ENCODE measurements at regions not wholly inside any gene's neighbourhood (a gene's known extent, or its start where the extent isn't known, plus 50 kb on each side); places are given as distances from the start of the nearest gene placed in this dataset.

GRCh38 chr4:66108898-66109297 is 438.6 kb upstream of the EPHA5 start (continued):
- TF ChIP-seq ZHX2 (IDR thresholded peaks at IDR 0.05; ENCODE audit: low read depth) (no peak), ZHX2 (CRISPR knock-in tag; IDR thresholded peaks at IDR 0.05; ENCODE audit: borderline replicate concordance) (no peak), NFKBIZ (CRISPR knock-in tag; IDR thresholded peaks at IDR 0.05) (no peak), KLF9 (CRISPR knock-in tag; IDR thresholded peaks at IDR 0.05; ENCODE audit: low read depth) (no peak), ZNF883 (CRISPR knock-in tag; IDR thresholded peaks at IDR 0.05; ENCODE audit: not compliant biosample characterization) (no peak)
- TF ChIP-seq, protein P1, sequence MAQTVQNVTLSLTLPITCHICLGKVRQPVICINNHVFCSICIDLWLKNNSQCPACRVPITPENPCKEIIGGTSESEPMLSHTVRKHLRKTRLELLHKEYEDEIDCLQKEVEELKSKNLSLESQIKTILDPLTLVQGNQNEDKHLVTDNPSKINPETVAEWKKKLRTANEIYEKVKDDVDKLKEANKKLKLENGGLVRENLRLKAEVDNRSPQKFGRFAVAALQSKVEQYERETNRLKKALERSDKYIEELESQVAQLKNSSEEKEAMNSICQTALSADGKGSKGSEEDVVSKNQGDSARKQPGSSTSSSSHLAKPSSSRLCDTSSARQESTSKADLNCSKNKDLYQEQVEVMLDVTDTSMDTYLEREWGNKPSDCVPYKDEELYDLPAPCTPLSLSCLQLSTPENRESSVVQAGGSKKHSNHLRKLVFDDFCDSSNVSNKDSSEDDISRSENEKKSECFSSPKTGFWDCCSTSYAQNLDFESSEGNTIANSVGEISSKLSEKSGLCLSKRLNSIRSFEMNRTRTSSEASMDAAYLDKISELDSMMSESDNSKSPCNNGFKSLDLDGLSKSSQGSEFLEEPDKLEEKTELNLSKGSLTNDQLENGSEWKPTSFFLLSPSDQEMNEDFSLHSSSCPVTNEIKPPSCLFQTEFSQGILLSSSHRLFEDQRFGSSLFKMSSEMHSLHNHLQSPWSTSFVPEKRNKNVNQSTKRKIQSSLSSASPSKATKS (CRISPR knock-in tag; IDR thresholded peaks at IDR 0.05): no peak
- TF ChIP-seq, protein P2, sequence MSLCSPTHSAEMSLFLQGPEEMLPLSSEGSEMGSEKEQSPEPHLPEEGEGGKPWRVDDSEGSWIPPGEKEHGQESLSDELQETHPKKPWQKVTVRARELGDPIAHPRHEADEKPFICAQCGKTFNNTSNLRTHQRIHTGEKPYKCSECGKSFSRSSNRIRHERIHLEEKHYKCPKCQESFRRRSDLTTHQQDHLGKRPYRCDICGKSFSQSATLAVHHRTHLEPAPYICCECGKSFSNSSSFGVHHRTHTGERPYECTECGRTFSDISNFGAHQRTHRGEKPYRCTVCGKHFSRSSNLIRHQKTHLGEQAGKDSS (CRISPR knock-in tag; IDR thresholded peaks at IDR 0.05; ENCODE audit: borderline replicate concordance, low read depth): no peak

Data from HepG2 (cell line).